Transverse colon (tissue), 4 donors: ENCODE measurements at regions not wholly inside any gene's neighbourhood (a gene's known extent, or its start where the extent isn't known, plus 50 kb on each side); places are given as distances from the start of the nearest gene placed in this dataset.

Experiments used
- DNase-seq: peaks from one replicate; pipeline ENCODE4 v3.0.0-alpha.2; 2019
- H3K27ac ChIP-seq, 4 donors: fragments of 200-600 bp; sonication (generic); 2 replicates each; pipeline ENCODE4 v1.5.1; 2016 to 2018; ENCODE audit warnings: inconsistent platforms in 4 of 4
- H3K27me3 ChIP-seq: fragments of 200-600 bp; sonication (generic); 2 replicates; pipeline ENCODE4 v1.5.1; 2017; ENCODE audit warnings: inconsistent platforms
- H3K36me3 ChIP-seq, 4 donors: fragments of 200-600 bp; sonication (generic); 2 replicates each; pipeline ENCODE4 v1.5.1; 2017 to 2019; ENCODE audit warnings: inconsistent platforms in 4 of 4
- H3K4me1 ChIP-seq, 4 donors: fragments of 200-600 bp; sonication (generic); 2 replicates each; pipeline ENCODE4 v1.5.1; 2017 to 2020; ENCODE audit warnings: inconsistent platforms in 4 of 4
- H3K4me3 ChIP-seq, 4 donors: fragments of 200-600 bp; sonication (generic); 1 replicate in 1 of 4; 2 replicates in 3 of 4; pipeline versions ENCODE4 v1.5.1 to v1.6.1; 2017 to 2019; ENCODE audit warnings: inconsistent platforms in 4 of 4
- H3K9me3 ChIP-seq, 2 donors: fragments of 200-600 bp; sonication (generic); 2 replicates each; pipeline ENCODE4 v1.5.1; 2017 to 2019; ENCODE audit warnings: inconsistent platforms in 2 of 2
- EP300 ChIP-seq: sonication (generic); formaldehyde crosslinking; IDR thresholded peaks from one replicate; pipeline ENCODE4 v1.6.1; 2017; ENCODE audit warnings: antibody characterized with exemption, low read depth
- POLR2A ChIP-seq: fragments of 450-650 bp; IDR thresholded peaks from one replicate; pipeline ENCODE4 v1.6.1; 2016; ENCODE audit warnings: antibody characterized with exemption, mild to moderate bottlenecking, moderate library complexity
- POLR2AphosphoS5 ChIP-seq, 3 donors: sonication (generic); formaldehyde crosslinking; IDR thresholded peaks; one replicate each; pipeline ENCODE4 v1.6.1; 2016; ENCODE audit warnings: antibody characterized with exemption in 3 of 3
- WGBS, 2 donors: methylation state at CpG; one replicate each; pipeline ENCODE4 v1.1.5; 2018; ENCODE audit warnings: low coverage in 1 of 2; 5-methylcytosine and 5-hydroxymethylcytosine counted together
- in situ Hi-C, 4 donors: fragments of 200-750 bp; cut with MboI; loops; one replicate each; pipeline versions ENCODE4 v1.15.0 to v1.15.1; 2017; ENCODE audit warnings: low sequenced_read_pairs in 3 of 4, low pct_ligation_motif_present in 1 of 4, low pct_unique_long_range_greater_than_20kb in 1 of 4
- intact Hi-C: fragments of 100-400 bp; cut with DNase I; formaldehyde crosslinking; loops from one replicate; pipeline ENCODE4 v1.15.1; 2023; ENCODE audit warnings: low total_unique reads
- TF ChIP-seq, protein P1 (sequence below), 5 experiments: fragments of 200-600 bp in 3 of 5; fragments of 450-650 bp in 2 of 5; sonication (generic) in 3 of 5; IDR thresholded peaks; 1 replicate in 2 of 5; 2 replicates in 3 of 5; pipeline ENCODE4 v1.5.1; 2016 to 2017; ENCODE audit warnings: antibody characterized with exemption in 5 of 5, inconsistent platforms in 3 of 5, mild to moderate bottlenecking in 2 of 5, moderate library complexity in 1 of 5

DNA sequence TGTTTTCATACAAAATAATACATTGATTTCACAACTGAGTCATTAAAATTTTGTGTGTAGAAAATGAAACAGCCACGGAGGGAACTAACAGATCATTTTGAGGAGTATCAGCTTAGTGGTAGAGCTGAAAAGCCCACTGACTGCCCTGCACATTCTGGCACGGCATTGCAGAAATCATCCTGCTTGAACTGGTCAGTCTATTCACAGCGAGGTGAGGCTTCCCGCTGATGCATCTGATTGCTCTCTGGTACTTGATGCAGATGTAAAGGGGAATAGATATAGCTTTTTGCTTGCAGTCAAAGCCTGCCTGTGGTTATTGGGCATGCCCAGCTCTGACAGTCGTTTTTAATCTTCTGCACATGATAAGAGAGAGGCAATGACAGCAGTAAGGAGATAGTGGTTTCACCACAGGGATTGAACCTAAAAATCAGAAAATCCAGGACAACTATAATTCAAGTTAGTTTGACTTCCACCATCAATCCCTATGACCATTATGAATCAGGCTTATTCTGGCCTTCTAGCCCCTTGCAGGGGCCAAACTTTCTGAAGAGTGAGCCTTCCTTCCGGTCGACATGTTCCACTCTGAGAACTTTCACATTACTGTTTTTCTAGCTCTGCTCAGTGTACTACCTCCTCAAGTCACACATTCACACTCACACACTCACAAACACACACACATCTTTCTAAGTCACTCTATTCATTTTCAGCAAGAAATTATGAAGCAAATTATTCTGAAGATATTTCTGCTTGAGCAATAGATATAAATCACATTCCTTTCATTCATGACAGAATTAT is 782.8 kb upstream of the NUDT12 start:
- TF ChIP-seq POLR2A (no peak), POLR2AphosphoS5 (IDR thresholded peaks at IDR 0.05) (no peak), EP300 (no peak)
- TF ChIP-seq, protein P1, sequence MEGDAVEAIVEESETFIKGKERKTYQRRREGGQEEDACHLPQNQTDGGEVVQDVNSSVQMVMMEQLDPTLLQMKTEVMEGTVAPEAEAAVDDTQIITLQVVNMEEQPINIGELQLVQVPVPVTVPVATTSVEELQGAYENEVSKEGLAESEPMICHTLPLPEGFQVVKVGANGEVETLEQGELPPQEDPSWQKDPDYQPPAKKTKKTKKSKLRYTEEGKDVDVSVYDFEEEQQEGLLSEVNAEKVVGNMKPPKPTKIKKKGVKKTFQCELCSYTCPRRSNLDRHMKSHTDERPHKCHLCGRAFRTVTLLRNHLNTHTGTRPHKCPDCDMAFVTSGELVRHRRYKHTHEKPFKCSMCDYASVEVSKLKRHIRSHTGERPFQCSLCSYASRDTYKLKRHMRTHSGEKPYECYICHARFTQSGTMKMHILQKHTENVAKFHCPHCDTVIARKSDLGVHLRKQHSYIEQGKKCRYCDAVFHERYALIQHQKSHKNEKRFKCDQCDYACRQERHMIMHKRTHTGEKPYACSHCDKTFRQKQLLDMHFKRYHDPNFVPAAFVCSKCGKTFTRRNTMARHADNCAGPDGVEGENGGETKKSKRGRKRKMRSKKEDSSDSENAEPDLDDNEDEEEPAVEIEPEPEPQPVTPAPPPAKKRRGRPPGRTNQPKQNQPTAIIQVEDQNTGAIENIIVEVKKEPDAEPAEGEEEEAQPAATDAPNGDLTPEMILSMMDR (IDR thresholded peaks at IDR 0.05): no peak
- Histone ChIP-seq H3K4me1 (no peaks in the 10 kb centered on the region), H3K27ac (no peak overlapping the region), H3K36me3 (no peaks in the 10 kb centered on the region), H3K4me3 (no peak overlapping the region), H3K9me3 (no peaks in the 10 kb centered on the region), H3K27me3 (no peaks in the 10 kb centered on the region)
- intact Hi-C loops: no loop called here
- in situ Hi-C loops: no loop called here
- no peak for DNase-seq
- WGBS, 2 donors: 79 to 81% methylated on average over 3 to 7 of the region's 7 CpGs

DNA sequence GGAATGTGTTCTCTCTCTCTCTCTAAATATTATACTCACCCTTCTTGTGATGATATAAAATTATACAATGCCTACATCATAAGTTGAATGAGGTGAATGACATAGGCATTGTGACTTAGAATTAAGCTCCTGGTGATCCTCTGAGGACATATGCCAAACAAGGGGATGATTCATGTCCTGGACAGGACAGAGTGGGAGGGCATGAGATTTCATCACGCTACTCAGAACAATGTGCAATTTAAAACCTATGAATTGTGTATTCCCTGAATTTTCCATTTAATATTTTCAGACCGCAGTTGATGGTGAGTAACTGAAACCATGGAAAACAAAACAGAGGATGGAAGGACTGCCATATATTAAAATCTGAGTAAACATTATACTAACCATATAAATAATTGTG is 782.2 kb upstream of the NUDT12 start:
- H3K4me3 ChIP-seq: no peak overlapping the region
- H3K36me3 ChIP-seq: no peaks in the 10 kb centered on the region
- in situ Hi-C loops: no loop called here
- no peaks in the 10 kb centered on the region for H3K9me3 ChIP-seq
- H3K27me3 ChIP-seq: no peaks in the 10 kb centered on the region
- H3K27ac ChIP-seq: no peak overlapping the region
- intact Hi-C loops: no loop called here
- H3K4me1 ChIP-seq: no peaks in the 10 kb centered on the region
- no peak for DNase-seq
- WGBS, 2 donors: 75 to 83% methylated on average over 2 of the region's 2 CpGs
- TF ChIP-seq EP300 (no peak), POLR2A (no peak), POLR2AphosphoS5 (IDR thresholded peaks at IDR 0.05) (no peak)
- TF ChIP-seq, protein P1 (IDR thresholded peaks at IDR 0.05): no peak

DNA sequence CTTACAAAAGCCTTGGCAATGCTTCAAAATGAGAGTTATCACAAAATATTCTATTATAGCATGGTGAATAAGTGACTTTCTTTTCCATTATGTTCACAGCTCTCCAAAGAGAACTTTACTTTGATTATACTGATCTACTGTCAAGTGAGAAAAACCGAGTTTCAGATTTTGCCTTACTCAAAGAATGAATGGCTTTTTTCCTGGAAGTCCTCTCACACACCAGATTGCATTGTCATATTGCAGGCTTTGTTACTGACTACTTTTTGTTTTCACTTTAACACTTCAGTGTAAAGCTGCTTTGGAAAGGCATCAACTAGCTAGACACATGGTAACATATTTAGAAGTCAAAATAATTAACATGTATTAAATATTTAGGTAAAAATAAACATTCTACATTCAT is 765.2 kb upstream of the NUDT12 start:
- 30 to 36% methylated on average over 1 of the region's 1 CpG for WGBS, 2 donors
- TF ChIP-seq, protein P1 (IDR thresholded peaks at IDR 0.05): no peak
- TF ChIP-seq POLR2A: no peak
- TF ChIP-seq EP300: no peak
- no peaks in the 10 kb centered on the region for H3K9me3 ChIP-seq
- in situ Hi-C loops: no loop called here
- H3K27me3 ChIP-seq: no peaks in the 10 kb centered on the region
- DNase-seq: no peak
- H3K27ac ChIP-seq: no peak overlapping the region
- no peaks in the 10 kb centered on the region for H3K4me1 ChIP-seq
- no peak overlapping the region for H3K4me3 ChIP-seq
- H3K36me3 ChIP-seq: no peaks in the 10 kb centered on the region
- intact Hi-C loops: no loop called here

DNA sequence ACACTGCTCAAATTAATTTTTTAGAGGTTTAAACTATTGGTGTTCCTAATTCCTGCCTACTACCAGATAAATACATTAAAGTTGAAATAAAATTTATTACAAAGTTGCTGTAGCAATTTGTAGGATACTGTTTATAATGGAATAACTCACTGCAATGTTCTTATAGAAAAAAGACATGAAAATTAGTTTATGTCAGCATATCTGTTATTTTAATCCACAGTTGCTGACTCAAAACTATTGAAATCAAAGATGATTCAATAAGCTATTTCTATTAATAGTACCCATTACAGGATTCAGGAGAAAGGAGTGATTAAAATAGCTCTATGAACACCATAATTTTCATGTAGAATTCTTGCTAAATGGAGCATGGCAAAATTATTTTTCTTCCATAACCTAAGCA is 764.4 kb upstream of the NUDT12 start:
- H3K27ac ChIP-seq: no peak overlapping the region
- intact Hi-C loops (no loop called here), in situ Hi-C loops (no loop called here)
- TF ChIP-seq EP300: no peak
- TF ChIP-seq, protein P1 (IDR thresholded peaks at IDR 0.05): no peak
- TF ChIP-seq POLR2A: no peak
- no peak for TF ChIP-seq POLR2AphosphoS5 (IDR thresholded peaks at IDR 0.05)
- H3K4me3 ChIP-seq: no peak overlapping the region
- H3K9me3 ChIP-seq: no peaks in the 10 kb centered on the region
- no peaks in the 10 kb centered on the region for H3K36me3 ChIP-seq
- DNase-seq: no peak
- no peaks in the 10 kb centered on the region for H3K27me3 ChIP-seq
- H3K4me1 ChIP-seq: no peaks in the 10 kb centered on the region
